ENCODE measurements at regions not wholly inside any gene's neighbourhood (a gene's known extent, or its start where the extent isn't known, plus 50 kb on each side); places are given as distances from the start of the nearest gene placed in this dataset.

- no peak for DNase-seq
These were observed 438.9 kb downstream of the KLF12 start for GRCh38 chr13:73695325-73695724.

DNA sequence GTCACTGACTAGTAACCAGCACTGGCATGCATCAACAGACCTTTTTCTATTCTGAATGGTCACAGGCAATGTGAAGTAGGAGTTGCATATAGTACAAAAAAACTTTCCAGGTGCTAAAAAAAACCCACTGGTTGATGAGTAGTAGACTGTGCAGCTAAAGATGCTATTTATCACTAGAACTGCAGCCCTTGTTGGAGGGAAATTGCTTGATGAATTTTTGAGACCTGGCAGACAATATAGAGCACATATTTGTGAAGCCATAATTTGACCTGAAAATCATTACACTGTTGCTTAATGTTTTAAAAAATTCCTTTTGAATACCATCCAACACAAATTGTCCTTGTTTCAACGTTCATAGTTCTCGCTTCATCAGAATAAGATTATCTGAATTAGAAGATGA lies 441.0 kb downstream of the KLF12 start:
- DNase-seq, result no peak

GRCh38 chr13:73691891-73692290 lies 442.3 kb downstream of the KLF12 start:
- DNase-seq, result no peak

DNA sequence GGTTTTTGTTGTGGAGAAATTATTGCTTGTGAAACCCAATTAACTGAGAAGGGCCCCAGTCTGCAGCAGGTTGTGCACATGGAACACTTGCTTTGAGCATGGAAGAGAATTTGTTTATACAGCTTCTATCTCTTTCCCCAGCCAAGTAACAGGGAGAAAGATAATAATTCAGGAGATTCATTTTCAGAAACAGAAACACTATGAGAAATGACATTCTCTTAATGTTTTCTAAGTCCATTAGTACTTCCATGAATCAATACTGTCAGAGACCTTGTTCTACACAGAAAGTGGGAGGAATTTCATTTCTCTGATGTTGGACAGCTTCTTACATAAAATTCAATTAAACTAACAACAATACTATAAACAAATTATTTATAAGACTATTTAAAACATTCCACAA lies 446.3 kb downstream of the KLF12 start:
- DNase-seq, result no peak

- no peak for DNase-seq
These were observed 447.1 kb downstream of the KLF12 start for GRCh38 chr13:73687087-73687486.

GRCh38 chr13:73684750-73685149 lies 449.5 kb downstream of the KLF12 start:
- DNase-seq, result no peak

DNA sequence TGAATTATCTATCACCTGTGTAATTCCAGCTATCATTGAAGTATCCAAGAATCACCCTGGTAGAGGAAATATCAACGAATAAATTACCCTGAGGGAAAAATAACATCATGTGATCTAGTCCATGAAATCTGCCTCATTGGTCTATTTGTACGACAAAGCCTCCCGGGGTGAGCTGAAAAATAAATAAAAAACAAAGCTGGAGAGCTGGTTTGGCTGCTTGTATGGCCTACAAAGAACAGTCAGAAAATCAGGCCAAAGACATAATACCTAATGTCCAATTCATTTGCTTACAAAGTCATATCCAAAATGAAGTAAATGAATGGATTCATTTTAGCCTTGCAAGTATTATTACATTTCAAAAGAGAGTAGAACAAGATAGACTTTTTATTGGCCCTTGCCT lies 449.9 kb downstream of the KLF12 start:
- DNase-seq, result no peak

GRCh38 chr13:73683746-73684145 lies 450.5 kb downstream of the KLF12 start:
- no peak for DNase-seq

DNA sequence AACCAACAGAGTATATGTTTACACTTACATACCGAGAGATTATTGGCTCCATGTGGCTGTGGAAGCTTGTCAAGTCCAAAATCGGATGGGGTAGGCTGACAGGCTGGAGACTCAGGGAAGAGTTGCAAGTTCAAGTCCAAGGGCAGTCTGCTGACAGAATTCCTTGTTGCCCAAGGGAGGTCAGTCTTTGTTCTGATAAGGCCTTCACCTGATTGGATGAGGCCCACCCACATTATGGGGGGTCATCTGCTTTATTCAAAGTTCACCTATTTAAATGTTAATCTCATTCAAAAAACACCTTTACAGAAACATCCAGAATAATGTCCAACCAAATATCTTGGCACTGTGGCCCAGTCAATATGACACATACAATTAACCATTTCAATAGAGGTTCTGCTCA lies 452.4 kb downstream of the KLF12 start:
- no peak for DNase-seq

- DNase-seq, result no peak
These were observed 453.2 kb downstream of the KLF12 start for GRCh38 chr13:73681015-73681414.

GRCh38 chr13:73677048-73677601 lies 457.1 kb downstream of the KLF12 start:
- peak in 1 of 2 experiments; percentile 12 for DNase-seq

DNA sequence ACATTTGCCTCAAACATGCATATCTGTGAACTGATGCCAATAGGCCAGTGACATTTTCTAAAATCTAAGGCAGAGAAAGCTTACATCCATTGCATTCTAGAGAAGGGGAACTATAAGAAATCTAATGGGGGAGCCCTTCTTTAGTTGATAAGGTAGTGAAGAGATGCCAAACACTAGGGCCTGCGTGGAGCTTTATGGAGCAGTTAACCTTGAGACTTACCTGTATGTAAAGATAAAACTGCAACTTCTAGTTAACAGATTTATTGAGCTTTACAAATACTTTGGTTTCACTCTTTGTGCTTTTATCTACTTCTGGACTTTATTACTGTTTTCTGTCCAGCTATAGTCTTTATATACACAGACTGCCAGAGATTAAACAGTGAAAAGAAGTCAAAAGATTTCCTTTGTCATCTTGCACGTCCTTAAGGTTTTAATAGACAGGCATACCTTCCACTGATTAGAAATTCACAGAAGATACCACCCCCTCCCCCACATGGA lies 457.6 kb downstream of the KLF12 start:
- DNase-seq, result no peak

GRCh38 chr13:73675821-73676220 lies 458.4 kb downstream of the KLF12 start:
- DNase-seq, result no peak

GRCh38 chr13:73674570-73674969 lies 459.6 kb downstream of the KLF12 start:
- no peak for DNase-seq

DNA sequence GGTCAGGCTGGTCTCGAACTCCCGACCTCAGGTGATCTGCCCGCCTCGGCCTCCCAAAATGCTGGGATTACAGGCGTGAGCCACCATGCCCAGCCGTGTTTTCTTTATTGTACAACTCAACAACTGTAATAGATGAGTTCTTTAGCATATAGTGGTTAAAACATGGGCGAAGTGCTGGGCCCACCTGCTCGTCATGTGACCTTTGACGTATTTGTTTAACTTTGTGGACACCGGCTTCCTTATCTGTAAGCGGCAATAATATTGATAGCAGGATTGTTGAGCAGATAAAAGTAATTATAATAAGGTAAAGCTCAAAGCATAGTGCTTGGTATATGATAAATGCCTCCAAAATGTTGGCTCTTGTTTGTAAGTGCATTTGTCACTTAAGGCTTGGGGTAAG lies 460.3 kb downstream of the KLF12 start:
- DNase-seq, result no peak

DNA sequence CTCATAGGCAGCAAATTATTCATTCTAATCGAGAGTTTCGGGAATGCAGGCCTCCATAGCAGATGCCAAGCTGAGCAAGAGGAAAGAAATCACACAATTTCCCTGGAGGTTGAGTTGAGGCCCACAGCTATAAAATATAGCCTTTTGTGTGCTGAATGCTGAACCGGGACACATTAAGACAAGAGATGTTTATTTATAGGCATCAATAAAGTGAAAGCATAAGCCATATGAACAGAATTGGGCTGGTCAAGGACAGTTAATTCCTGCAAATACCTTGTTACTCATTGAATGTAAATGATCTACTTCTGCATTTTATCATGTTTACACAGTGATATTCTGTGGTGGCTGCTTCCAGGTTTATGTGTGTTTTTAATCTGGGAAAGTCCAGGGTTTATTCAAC lies 461.7 kb downstream of the KLF12 start:
- DNase-seq, result no peak

GRCh38 chr13:73671732-73672131 lies 462.5 kb downstream of the KLF12 start:
- no peak for DNase-seq

- no peak for DNase-seq
These were observed 463.2 kb downstream of the KLF12 start for GRCh38 chr13:73671011-73671410.

GRCh38 chr13:73667756-73668155 lies 466.4 kb downstream of the KLF12 start:
- DNase-seq, result no peak

- DNase-seq, result no peak
These were observed 468.9 kb downstream of the KLF12 start for GRCh38 chr13:73665261-73665660.

DNA sequence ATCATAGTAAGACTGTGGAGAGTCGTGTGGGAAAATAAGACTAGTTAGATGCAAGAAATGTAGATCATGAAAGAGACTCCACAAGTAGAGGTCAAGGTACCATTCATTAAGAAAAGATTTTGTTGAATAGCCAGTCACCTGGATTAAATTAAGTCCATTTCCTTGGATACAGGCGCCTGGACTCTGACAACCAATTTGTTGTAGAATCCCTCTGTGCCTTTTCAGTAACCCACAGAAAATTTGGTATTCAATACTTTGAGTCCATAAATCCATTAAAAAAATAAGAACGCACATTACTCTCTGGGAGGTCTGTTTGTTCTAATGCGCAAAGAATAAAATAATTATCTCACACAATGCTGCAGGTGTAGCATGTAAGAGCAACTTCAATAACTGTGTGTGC lies 469.4 kb downstream of the KLF12 start:
- no peak for DNase-seq

GRCh38 chr13:73662833-73663232 lies 471.4 kb downstream of the KLF12 start:
- DNase-seq, result no peak

DNA sequence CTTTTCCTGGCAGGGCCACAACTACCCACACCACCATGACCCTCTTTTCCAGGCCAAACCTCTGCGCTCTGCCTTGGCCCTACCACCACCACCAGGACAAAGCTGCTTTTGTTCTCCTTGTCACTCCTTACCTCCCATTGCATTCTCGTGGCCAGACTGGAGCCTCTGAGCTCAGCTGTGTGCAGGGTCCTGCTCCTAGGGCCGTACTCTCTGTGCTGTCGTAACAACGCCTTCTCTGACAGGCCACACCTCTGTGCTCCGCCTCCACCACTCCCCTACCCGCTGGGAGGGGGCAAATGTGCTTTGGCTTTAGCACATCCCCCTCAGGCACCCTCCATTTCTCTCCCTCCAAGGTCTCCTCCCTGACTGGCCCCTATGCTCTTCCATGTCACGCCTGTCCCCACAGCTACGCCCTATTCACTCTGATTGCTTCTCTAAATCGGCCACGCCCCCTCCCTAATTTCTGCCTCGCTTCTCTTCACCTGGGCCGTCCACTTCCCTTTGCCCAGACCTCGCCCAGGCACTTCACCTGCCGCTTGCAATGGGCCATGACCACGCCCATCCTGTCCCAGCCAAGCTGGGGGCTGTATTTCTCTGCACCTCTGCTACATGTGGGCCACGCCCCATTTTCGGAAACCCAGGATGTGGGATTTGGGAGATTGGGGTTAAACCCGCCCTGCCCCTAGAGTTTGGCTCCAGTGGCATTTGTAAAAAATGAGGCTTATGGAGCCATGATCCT lies 472.3 kb downstream of the KLF12 start:
- no peak for DNase-seq

DNA sequence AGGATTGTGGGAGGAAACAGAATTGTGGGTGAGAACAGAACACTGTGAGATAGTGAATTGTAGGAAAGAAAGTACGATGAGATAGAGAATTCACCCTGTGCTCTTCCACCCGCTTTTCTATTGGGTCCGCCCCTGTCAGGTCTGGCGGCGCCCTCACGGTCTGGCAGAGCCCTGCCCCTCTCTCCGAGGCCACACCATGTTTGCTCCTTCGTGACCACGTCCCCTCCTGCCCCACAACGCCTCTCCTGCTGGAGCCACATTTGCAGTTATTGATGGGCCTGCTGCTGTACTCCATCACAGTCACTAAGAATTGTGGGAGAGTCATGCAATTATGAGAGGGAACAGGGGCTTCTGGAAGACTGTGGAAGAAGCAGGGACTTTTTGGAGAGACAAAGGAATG lies 473.1 kb downstream of the KLF12 start:
- DNase-seq, result no peak

- DNase-seq, result no peak
These were observed 475.6 kb downstream of the KLF12 start for GRCh38 chr13:73658639-73659038.

Data from SHP77 (cell line).